CD4-positive, alpha-beta T cell treated with Interleukin-21 for 1 hour (primary cell): ENCODE measurements at regions not wholly inside any gene's neighbourhood (a gene's known extent, or its start where the extent isn't known, plus 50 kb on each side); places are given as distances from the start of the nearest gene placed in this dataset.

Experiments
- DNase-seq: peaks from one replicate; pipeline ENCODE4 v3.0.0-alpha.2; 2020

GRCh38 chr6:95248499-95248898, 328.8 kb upstream of the MANEA start:
- DNase-seq: no peak

GRCh38 chr6:95249175-95249574, 328.2 kb upstream of the MANEA start:
- DNase-seq: no peak

GRCh38 chr6:95249661-95250060, 327.7 kb upstream of the MANEA start:
- DNase-seq: no peak

- DNase-seq: no peak
Observed at GRCh38 chr6:95263840-95264239, 313.5 kb upstream of the MANEA start.

GRCh38 chr6:95266537-95267258, 310.6 kb upstream of the MANEA start:
- no peak for DNase-seq

GRCh38 chr6:95274686-95275235, 302.6 kb upstream of the MANEA start:
- DNase-seq: no peak

GRCh38 chr6:95279616-95280015, 297.7 kb upstream of the MANEA start:
- DNase-seq: no peak

GRCh38 chr6:95280686-95281273, 296.6 kb upstream of the MANEA start:
- no peak for DNase-seq

GRCh38 chr6:95285881-95286280, 291.5 kb upstream of the MANEA start:
- no peak for DNase-seq

- no peak for DNase-seq
Observed at GRCh38 chr6:95286874-95287273, 290.5 kb upstream of the MANEA start.

- DNase-seq: no peak
Observed at GRCh38 chr6:95288251-95288650, 289.1 kb upstream of the MANEA start.

GRCh38 chr6:95292011-95292410, 285.3 kb upstream of the MANEA start:
- DNase-seq: no peak

GRCh38 chr6:95293257-95293656, 284.1 kb upstream of the MANEA start:
- DNase-seq: no peak

GRCh38 chr6:95294043-95294442, 283.3 kb upstream of the MANEA start:
- no peak for DNase-seq

GRCh38 chr6:95309545-95309944, 267.8 kb upstream of the MANEA start:
- DNase-seq: no peak

GRCh38 chr6:95318137-95318536, 259.2 kb upstream of the MANEA start:
- no peak for DNase-seq

- no peak for DNase-seq
Observed at GRCh38 chr6:95321126-95321525, 256.2 kb upstream of the MANEA start.

GRCh38 chr6:95325916-95326315, 251.4 kb upstream of the MANEA start:
- no peak for DNase-seq

- no peak for DNase-seq
Observed at GRCh38 chr6:95328231-95328630, 249.1 kb upstream of the MANEA start.

GRCh38 chr6:95352064-95352795, 225.1 kb upstream of the MANEA start:
- no peak for DNase-seq

- no peak for DNase-seq
Observed at GRCh38 chr6:95354551-95354950, 222.8 kb upstream of the MANEA start.

GRCh38 chr6:95357380-95358020, 219.8 kb upstream of the MANEA start:
- DNase-seq: no peak

- no peak for DNase-seq
Observed at GRCh38 chr6:95364016-95364604, 213.2 kb upstream of the MANEA start.
